ENCODE measurements at regions not wholly inside any gene's neighbourhood (a gene's known extent, or its start where the extent isn't known, plus 50 kb on each side); places are given as distances from the start of the nearest gene placed in this dataset.

- Histone ChIP-seq H3K9me3 (ENCODE audit: insufficient read depth, low read depth, low read length) (no peaks in the 10 kb centered on the region), H3K36me3 (ENCODE audit: insufficient read depth, low read depth, low read length) (no peaks in the 10 kb centered on the region)
Observed at GRCh38 chr10:62453274-62453673, 79.1 kb downstream of the ZNF365 start.

GRCh38 chr10:62454687-62455397, 80.7 kb downstream of the ZNF365 start:
- Histone ChIP-seq H3K9me3 (ENCODE audit: insufficient read depth, low read depth, low read length) (no peaks in the 10 kb centered on the region), H3K9ac (ENCODE audit: low read depth, low read length) (no peak overlapping the region), H3K4me1 (ENCODE audit: insufficient read depth, low read length) (no peaks in the 10 kb centered on the region), H3K27ac (ENCODE audit: low read length) (no peak overlapping the region), H3K27me3 (ENCODE audit: insufficient read depth, low read length) (no peaks in the 10 kb centered on the region), H3K4me3 (ENCODE audit: low read length) (no peak overlapping the region), H3K36me3 (ENCODE audit: insufficient read depth, low read depth, low read length) (no peaks in the 10 kb centered on the region)

More at GRCh38 chr10:62453274-62453673, 79.1 kb downstream of the ZNF365 start:
- Histone ChIP-seq H3K27me3 (ENCODE audit: insufficient read depth, low read length) (no peaks in the 10 kb centered on the region), H3K4me1 (ENCODE audit: insufficient read depth, low read length) (no peaks in the 10 kb centered on the region), H3K9ac (ENCODE audit: low read depth, low read length) (no peak overlapping the region), H3K4me3 (ENCODE audit: low read length) (no peak overlapping the region), H3K27ac (ENCODE audit: low read length) (no peak overlapping the region)

GRCh38 chr10:62456611-62457101, 82.5 kb downstream of the ZNF365 start:
- Histone ChIP-seq H3K9ac (ENCODE audit: low read depth, low read length) (no peak overlapping the region), H3K27ac (ENCODE audit: low read length) (no peak overlapping the region), H3K36me3 (ENCODE audit: insufficient read depth, low read depth, low read length) (no peaks in the 10 kb centered on the region), H3K4me1 (ENCODE audit: insufficient read depth, low read length) (no peaks in the 10 kb centered on the region), H3K9me3 (ENCODE audit: insufficient read depth, low read depth, low read length) (no peaks in the 10 kb centered on the region), H3K4me3 (ENCODE audit: low read length) (no peak overlapping the region), H3K27me3 (ENCODE audit: insufficient read depth, low read length) (no peaks in the 10 kb centered on the region)

GRCh38 chr10:62457196-62457595, 83.0 kb downstream of the ZNF365 start:
- Histone ChIP-seq H3K9me3 (ENCODE audit: insufficient read depth, low read depth, low read length) (no peaks in the 10 kb centered on the region), H3K27me3 (ENCODE audit: insufficient read depth, low read length) (no peaks in the 10 kb centered on the region), H3K9ac (ENCODE audit: low read depth, low read length) (no peak overlapping the region), H3K4me3 (ENCODE audit: low read length) (no peak overlapping the region), H3K4me1 (ENCODE audit: insufficient read depth, low read length) (no peaks in the 10 kb centered on the region), H3K27ac (ENCODE audit: low read length) (no peak overlapping the region), H3K36me3 (ENCODE audit: insufficient read depth, low read depth, low read length) (no peaks in the 10 kb centered on the region)

GRCh38 chr10:62457598-62457997, 83.4 kb downstream of the ZNF365 start:
- no peak overlapping the region for H3K27ac ChIP-seq (ENCODE audit: low read length)
- no peaks in the 10 kb centered on the region for H3K36me3 ChIP-seq (ENCODE audit: insufficient read depth, low read depth, low read length)
- no peak overlapping the region for H3K9ac ChIP-seq (ENCODE audit: low read depth, low read length)
- no peaks in the 10 kb centered on the region for H3K27me3 ChIP-seq (ENCODE audit: insufficient read depth, low read length)
- no peaks in the 10 kb centered on the region for H3K4me1 ChIP-seq (ENCODE audit: insufficient read depth, low read length)
- H3K9me3 ChIP-seq (ENCODE audit: insufficient read depth, low read depth, low read length) = no peaks in the 10 kb centered on the region
- no peak overlapping the region for H3K4me3 ChIP-seq (ENCODE audit: low read length)

GRCh38 chr10:62459072-62459471, 84.9 kb downstream of the ZNF365 start:
- H3K27me3 ChIP-seq (ENCODE audit: insufficient read depth, low read length) = no peaks in the 10 kb centered on the region
- H3K9me3 ChIP-seq (ENCODE audit: insufficient read depth, low read depth, low read length) = no peaks in the 10 kb centered on the region
- no peak overlapping the region for H3K4me3 ChIP-seq (ENCODE audit: low read length)
- H3K36me3 ChIP-seq (ENCODE audit: insufficient read depth, low read depth, low read length) = no peaks in the 10 kb centered on the region
- no peak overlapping the region for H3K27ac ChIP-seq (ENCODE audit: low read length)
- H3K4me1 ChIP-seq (ENCODE audit: insufficient read depth, low read length) = no peaks in the 10 kb centered on the region
- no peak overlapping the region for H3K9ac ChIP-seq (ENCODE audit: low read depth, low read length)

GRCh38 chr10:62459500-62459899, 85.3 kb downstream of the ZNF365 start:
- Histone ChIP-seq H3K9ac (ENCODE audit: low read depth, low read length) (no peak overlapping the region), H3K27ac (ENCODE audit: low read length) (no peak overlapping the region), H3K9me3 (ENCODE audit: insufficient read depth, low read depth, low read length) (no peaks in the 10 kb centered on the region), H3K36me3 (ENCODE audit: insufficient read depth, low read depth, low read length) (no peaks in the 10 kb centered on the region), H3K4me1 (ENCODE audit: insufficient read depth, low read length) (no peaks in the 10 kb centered on the region), H3K4me3 (ENCODE audit: low read length) (no peak overlapping the region), H3K27me3 (ENCODE audit: insufficient read depth, low read length) (no peaks in the 10 kb centered on the region)

- Histone ChIP-seq H3K4me1 (ENCODE audit: insufficient read depth, low read length) (no peaks in the 10 kb centered on the region), H3K27ac (ENCODE audit: low read length) (no peak overlapping the region), H3K9ac (ENCODE audit: low read depth, low read length) (no peak overlapping the region), H3K4me3 (ENCODE audit: low read length) (no peak overlapping the region), H3K9me3 (ENCODE audit: insufficient read depth, low read depth, low read length) (no peaks in the 10 kb centered on the region), H3K36me3 (ENCODE audit: insufficient read depth, low read depth, low read length) (no peaks in the 10 kb centered on the region), H3K27me3 (ENCODE audit: insufficient read depth, low read length) (no peaks in the 10 kb centered on the region)
Observed at GRCh38 chr10:62460393-62460792, 86.2 kb downstream of the ZNF365 start.

GRCh38 chr10:62461120-62461519, 87.0 kb downstream of the ZNF365 start:
- no peak overlapping the region for H3K9ac ChIP-seq (ENCODE audit: low read depth, low read length)
- H3K27me3 ChIP-seq (ENCODE audit: insufficient read depth, low read length) = no peaks in the 10 kb centered on the region
- H3K9me3 ChIP-seq (ENCODE audit: insufficient read depth, low read depth, low read length) = no peaks in the 10 kb centered on the region
- no peak overlapping the region for H3K4me3 ChIP-seq (ENCODE audit: low read length)
- H3K36me3 ChIP-seq (ENCODE audit: insufficient read depth, low read depth, low read length) = no peaks in the 10 kb centered on the region
- H3K27ac ChIP-seq (ENCODE audit: low read length) = no peak overlapping the region
- H3K4me1 ChIP-seq (ENCODE audit: insufficient read depth, low read length) = no peaks in the 10 kb centered on the region

GRCh38 chr10:62462461-62462860, 88.3 kb downstream of the ZNF365 start:
- no peaks in the 10 kb centered on the region for H3K9me3 ChIP-seq (ENCODE audit: insufficient read depth, low read depth, low read length)
- H3K36me3 ChIP-seq (ENCODE audit: insufficient read depth, low read depth, low read length) = no peaks in the 10 kb centered on the region
- H3K9ac ChIP-seq (ENCODE audit: low read depth, low read length) = no peak overlapping the region
- H3K27ac ChIP-seq (ENCODE audit: low read length) = no peak overlapping the region
- no peak overlapping the region for H3K4me3 ChIP-seq (ENCODE audit: low read length)
- H3K4me1 ChIP-seq (ENCODE audit: insufficient read depth, low read length) = no peaks in the 10 kb centered on the region
- no peaks in the 10 kb centered on the region for H3K27me3 ChIP-seq (ENCODE audit: insufficient read depth, low read length)

- Histone ChIP-seq H3K9me3 (ENCODE audit: insufficient read depth, low read depth, low read length) (no peaks in the 10 kb centered on the region), H3K4me3 (ENCODE audit: low read length) (no peak overlapping the region), H3K4me1 (ENCODE audit: insufficient read depth, low read length) (no peaks in the 10 kb centered on the region), H3K27me3 (ENCODE audit: insufficient read depth, low read length) (no peaks in the 10 kb centered on the region), H3K36me3 (ENCODE audit: insufficient read depth, low read depth, low read length) (no peaks in the 10 kb centered on the region), H3K27ac (ENCODE audit: low read length) (no peak overlapping the region), H3K9ac (ENCODE audit: low read depth, low read length) (no peak overlapping the region)
Observed at GRCh38 chr10:62463364-62463763, 89.2 kb downstream of the ZNF365 start.

- no peaks in the 10 kb centered on the region for H3K9me3 ChIP-seq (ENCODE audit: insufficient read depth, low read depth, low read length)
- H3K4me3 ChIP-seq (ENCODE audit: low read length) = no peak overlapping the region
- H3K27ac ChIP-seq (ENCODE audit: low read length) = no peak overlapping the region
- H3K4me1 ChIP-seq (ENCODE audit: insufficient read depth, low read length) = no peaks in the 10 kb centered on the region
- H3K27me3 ChIP-seq (ENCODE audit: insufficient read depth, low read length) = no peaks in the 10 kb centered on the region
- no peaks in the 10 kb centered on the region for H3K36me3 ChIP-seq (ENCODE audit: insufficient read depth, low read depth, low read length)
- no peak overlapping the region for H3K9ac ChIP-seq (ENCODE audit: low read depth, low read length)
Observed at GRCh38 chr10:62464308-62464707, 90.1 kb downstream of the ZNF365 start.

Measured in iPS-20b (cell line).